ENCODE measurements at regions not wholly inside any gene's neighbourhood (a gene's known extent, or its start where the extent isn't known, plus 50 kb on each side); places are given as distances from the start of the nearest gene placed in this dataset.

- Histone ChIP-seq H3K9me3 (ENCODE audit: control insufficient read depth in 1 of 2, low read length in 2 of 2) (no peaks in the 10 kb centered on the region), H3K27ac (ENCODE audit: low read depth, low read length) (no peak overlapping the region), H3K27me3 (ENCODE audit: insufficient read depth, low read length) (no peaks in the 10 kb centered on the region), H3K4me3 (ENCODE audit: low read length in 2 of 2) (no peak overlapping the region), H3K36me3 (ENCODE audit: insufficient read depth, low read length) (no peaks in the 10 kb centered on the region), H3K4me1 (ENCODE audit: insufficient read depth, low read length) (no peaks in the 10 kb centered on the region)
- no peaks in the 10 kb centered on the region for H3K36me3 Mint-ChIP-seq
- H3K9me3 Mint-ChIP-seq, result peaks cover 0 to 6% (median 0%) of the 10 kb centered on the region in 8 donors
- CTCF ChIA-PET (ENCODE audit: partially characterized antibody), result interaction anchor here (1.7 kb wide), 1 partner anchor 415 kb away, joined by 4 read pairs; no protein-coding TSS in a partner anchor
- no peak overlapping the region for H3K27ac Mint-ChIP-seq
- POLR2A ChIA-PET (ENCODE audit: partially characterized antibody), result no interaction called here
- no peaks in the 10 kb centered on the region for H3K4me1 Mint-ChIP-seq
- H3K4me3 Mint-ChIP-seq, result no peak overlapping the region
- no peak for DNase-seq
- intact Hi-C loops (cut with micrococcal nuclease), result loop anchor here (2.0 kb wide), 1 partner anchor 562 kb away; no protein-coding TSS in a partner anchor
- H3K27me3 Mint-ChIP-seq, result peaks cover 2 to 6% of the 10 kb centered on the region in 2 donors
These were observed 150.5 kb upstream of the DUSP10 start for GRCh38 chr1:221892301-221892830.

DNA sequence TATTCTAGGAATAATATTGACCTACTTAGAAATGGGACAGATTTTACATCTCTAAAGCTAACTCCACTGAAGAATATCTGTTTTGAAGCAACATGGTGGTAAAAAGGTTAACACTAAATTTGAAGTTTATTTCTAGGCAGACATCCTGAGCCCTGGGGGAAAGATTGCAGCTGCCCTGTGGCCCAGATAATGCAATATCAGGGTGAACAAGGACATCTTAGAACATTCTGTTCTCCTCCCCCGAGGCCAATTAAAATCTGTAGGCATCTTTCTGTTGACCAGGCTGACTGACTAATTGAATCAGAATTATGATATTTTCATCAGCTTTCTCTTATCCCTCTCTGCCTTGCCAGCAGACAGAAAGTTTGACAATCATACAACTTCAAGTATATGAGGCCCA is 149.8 kb upstream of the DUSP10 start:
- H3K4me3 Mint-ChIP-seq, result no peak overlapping the region
- H3K4me1 Mint-ChIP-seq, result no peaks in the 10 kb centered on the region
- H3K9me3 Mint-ChIP-seq, result peaks cover 0 to 6% (median 0%) of the 10 kb centered on the region in 8 donors
- no peaks in the 10 kb centered on the region for H3K4me1 ChIP-seq (ENCODE audit: insufficient read depth, low read length)
- ChIA-PET CTCF (ENCODE audit: partially characterized antibody) (interaction anchor here (1.7 kb wide), 1 partner anchor 414 kb away, joined by 4 read pairs; no protein-coding TSS in a partner anchor), POLR2A (ENCODE audit: partially characterized antibody) (no interaction called here)
- peaks cover 3 to 5% of the 10 kb centered on the region in 2 donors for H3K27me3 Mint-ChIP-seq
- no peaks in the 10 kb centered on the region for H3K36me3 ChIP-seq (ENCODE audit: insufficient read depth, low read length)
- no peaks in the 10 kb centered on the region for H3K36me3 Mint-ChIP-seq
- H3K27ac ChIP-seq (ENCODE audit: low read depth, low read length), result no peak overlapping the region
- H3K27me3 ChIP-seq (ENCODE audit: insufficient read depth, low read length), result no peaks in the 10 kb centered on the region
- no peaks in the 10 kb centered on the region for H3K9me3 ChIP-seq (ENCODE audit: control insufficient read depth in 1 of 2, low read length in 2 of 2)
- intact Hi-C loops (cut with micrococcal nuclease), result loop anchor here (2.0 kb wide), 1 partner anchor 563 kb away; no protein-coding TSS in a partner anchor
- H3K27ac Mint-ChIP-seq, result no peak overlapping the region
- DNase-seq, result no peak
- no peak overlapping the region for H3K4me3 ChIP-seq (ENCODE audit: low read length in 2 of 2)

DNA sequence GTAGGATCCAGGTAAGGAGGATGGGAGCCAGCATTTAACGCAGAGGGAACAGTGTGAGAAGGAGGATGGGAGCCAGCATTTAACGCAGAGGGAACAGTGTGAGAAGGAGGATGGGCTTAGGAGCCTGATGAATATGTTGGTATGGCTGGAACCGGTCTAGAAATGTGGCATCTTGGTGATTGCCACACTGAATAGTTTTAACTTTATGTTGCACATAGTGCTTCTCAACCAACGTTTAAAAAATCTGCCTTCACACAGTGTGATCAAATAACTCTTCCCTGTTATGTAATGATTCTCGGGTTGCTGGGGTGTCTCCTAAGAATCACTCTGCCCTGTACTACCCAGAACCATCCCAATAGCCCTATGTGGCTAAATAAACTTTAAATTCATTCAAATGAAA is 146.9 kb upstream of the DUSP10 start:
- Mint-ChIP-seq H3K9me3 (no peaks in the 10 kb centered on the region), H3K27me3 (peaks cover 3 to 5% of the 10 kb centered on the region in 2 donors), H3K4me3 (no peak overlapping the region), H3K36me3 (no peaks in the 10 kb centered on the region), H3K4me1 (no peaks in the 10 kb centered on the region), H3K27ac (no peak overlapping the region)
- intact Hi-C loops (cut with micrococcal nuclease), result no loop called here
- POLR2A ChIA-PET (ENCODE audit: partially characterized antibody), result no interaction called here
- no peak for DNase-seq
- no peaks in the 10 kb centered on the region for H3K9me3 ChIP-seq (ENCODE audit: control insufficient read depth in 1 of 2, low read length in 2 of 2)
- no peaks in the 10 kb centered on the region for H3K4me1 ChIP-seq (ENCODE audit: insufficient read depth, low read length)
- no peak overlapping the region for H3K4me3 ChIP-seq (ENCODE audit: low read length in 2 of 2)
- CTCF ChIA-PET (ENCODE audit: partially characterized antibody), result no interaction called here
- H3K36me3 ChIP-seq (ENCODE audit: insufficient read depth, low read length), result no peaks in the 10 kb centered on the region
- H3K27me3 ChIP-seq (ENCODE audit: insufficient read depth, low read length), result no peaks in the 10 kb centered on the region
- no peak overlapping the region for H3K27ac ChIP-seq (ENCODE audit: low read depth, low read length)

- Mint-ChIP-seq H3K27ac (no peak overlapping the region), H3K27me3 (peaks cover 3 to 5% of the 10 kb centered on the region in 2 donors), H3K36me3 (no peaks in the 10 kb centered on the region), H3K4me1 (no peaks in the 10 kb centered on the region), H3K9me3 (no peaks in the 10 kb centered on the region), H3K4me3 (no peak overlapping the region)
- Histone ChIP-seq H3K27me3 (ENCODE audit: insufficient read depth, low read length) (no peaks in the 10 kb centered on the region), H3K9me3 (ENCODE audit: control insufficient read depth in 1 of 2, low read length in 2 of 2) (no peaks in the 10 kb centered on the region), H3K27ac (ENCODE audit: low read depth, low read length) (no peak overlapping the region), H3K4me1 (ENCODE audit: insufficient read depth, low read length) (no peaks in the 10 kb centered on the region), H3K4me3 (ENCODE audit: low read length in 2 of 2) (no peak overlapping the region), H3K36me3 (ENCODE audit: insufficient read depth, low read length) (no peaks in the 10 kb centered on the region)
- no peak for DNase-seq
- intact Hi-C loops (cut with micrococcal nuclease), result no loop called here
- ChIA-PET POLR2A (ENCODE audit: partially characterized antibody) (no interaction called here), CTCF (ENCODE audit: partially characterized antibody) (no interaction called here)
These were observed 146.3 kb upstream of the DUSP10 start for GRCh38 chr1:221888218-221888617.

DNA sequence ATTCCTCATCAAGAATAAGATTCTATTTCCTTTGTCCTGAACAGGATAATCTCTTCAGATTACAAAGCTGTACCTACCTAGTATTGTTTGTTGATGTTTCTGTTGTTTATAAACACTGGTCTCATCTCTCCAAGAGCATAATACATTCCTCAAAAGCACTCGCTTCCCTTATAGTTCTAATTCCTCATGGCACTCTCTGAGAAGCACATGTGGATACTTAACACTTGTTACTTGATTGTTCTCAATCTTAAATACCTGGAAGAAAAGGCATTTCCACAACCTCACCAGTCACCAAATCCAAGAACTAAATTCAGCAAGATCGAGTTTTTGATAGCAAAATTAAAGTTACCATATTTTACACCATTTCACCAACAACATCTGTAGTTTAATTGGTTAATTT is 145.9 kb upstream of the DUSP10 start:
- Mint-ChIP-seq H3K36me3 (no peaks in the 10 kb centered on the region), H3K9me3 (no peaks in the 10 kb centered on the region), H3K27me3 (peaks cover 3 to 5% of the 10 kb centered on the region in 2 donors), H3K4me1 (no peaks in the 10 kb centered on the region), H3K27ac (no peak overlapping the region), H3K4me3 (no peak overlapping the region)
- POLR2A ChIA-PET (ENCODE audit: partially characterized antibody), result no interaction called here
- no peak for DNase-seq
- Histone ChIP-seq H3K9me3 (ENCODE audit: control insufficient read depth in 1 of 2, low read length in 2 of 2) (no peaks in the 10 kb centered on the region), H3K4me3 (ENCODE audit: low read length in 2 of 2) (no peak overlapping the region), H3K27ac (ENCODE audit: low read depth, low read length) (no peak overlapping the region), H3K4me1 (ENCODE audit: insufficient read depth, low read length) (no peaks in the 10 kb centered on the region), H3K36me3 (ENCODE audit: insufficient read depth, low read length) (no peaks in the 10 kb centered on the region), H3K27me3 (ENCODE audit: insufficient read depth, low read length) (no peaks in the 10 kb centered on the region)
- intact Hi-C loops (cut with micrococcal nuclease), result no loop called here
- CTCF ChIA-PET (ENCODE audit: partially characterized antibody), result no interaction called here

DNA sequence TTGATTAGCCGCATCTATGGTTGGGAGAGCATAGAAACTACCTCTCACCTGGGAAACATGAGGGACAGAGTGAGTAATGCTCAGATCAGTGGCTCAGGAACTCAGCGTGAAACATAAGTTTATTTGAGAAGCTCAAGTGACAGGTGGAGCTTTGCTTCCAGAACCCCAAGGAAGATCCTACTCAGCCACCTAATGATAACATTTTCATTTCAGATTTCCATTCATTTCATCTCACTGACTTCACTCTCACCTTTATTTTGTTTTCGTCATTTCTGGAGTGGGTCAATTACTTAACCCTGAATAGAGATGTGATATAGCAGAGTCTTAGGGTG is 145.5 kb upstream of the DUSP10 start:
- Mint-ChIP-seq H3K36me3 (no peaks in the 10 kb centered on the region), H3K9me3 (no peaks in the 10 kb centered on the region), H3K27ac (no peak overlapping the region), H3K4me3 (no peak overlapping the region), H3K4me1 (no peaks in the 10 kb centered on the region), H3K27me3 (peaks cover 3 to 5% of the 10 kb centered on the region in 2 donors)
- Histone ChIP-seq H3K9me3 (ENCODE audit: control insufficient read depth in 1 of 2, low read length in 2 of 2) (no peaks in the 10 kb centered on the region), H3K4me3 (ENCODE audit: low read length in 2 of 2) (no peak overlapping the region), H3K27me3 (ENCODE audit: insufficient read depth, low read length) (no peaks in the 10 kb centered on the region), H3K4me1 (ENCODE audit: insufficient read depth, low read length) (no peaks in the 10 kb centered on the region), H3K36me3 (ENCODE audit: insufficient read depth, low read length) (no peaks in the 10 kb centered on the region), H3K27ac (ENCODE audit: low read depth, low read length) (no peak overlapping the region)
- DNase-seq, result no peak
- intact Hi-C loops (cut with micrococcal nuclease), result no loop called here
- CTCF ChIA-PET (ENCODE audit: partially characterized antibody), result no interaction called here
- POLR2A ChIA-PET (ENCODE audit: partially characterized antibody), result no interaction called here

- Mint-ChIP-seq H3K9me3 (no peaks in the 10 kb centered on the region), H3K27ac (no peak overlapping the region), H3K4me1 (no peaks in the 10 kb centered on the region), H3K36me3 (no peaks in the 10 kb centered on the region), H3K27me3 (peaks cover 3 to 5% of the 10 kb centered on the region in 2 donors), H3K4me3 (no peak overlapping the region)
- no peaks in the 10 kb centered on the region for H3K9me3 ChIP-seq (ENCODE audit: control insufficient read depth in 1 of 2, low read length in 2 of 2)
- no peaks in the 10 kb centered on the region for H3K36me3 ChIP-seq (ENCODE audit: insufficient read depth, low read length)
- intact Hi-C loops (cut with micrococcal nuclease), result no loop called here
- ChIA-PET POLR2A (ENCODE audit: partially characterized antibody) (interaction anchor here (0.6 kb wide), 1 partner anchor 13 kb away, joined by 3 read pairs; no protein-coding TSS in a partner anchor), CTCF (ENCODE audit: partially characterized antibody) (no interaction called here)
- DNase-seq, result no peak
- no peak overlapping the region for H3K27ac ChIP-seq (ENCODE audit: low read depth, low read length)
- no peaks in the 10 kb centered on the region for H3K4me1 ChIP-seq (ENCODE audit: insufficient read depth, low read length)
- no peaks in the 10 kb centered on the region for H3K27me3 ChIP-seq (ENCODE audit: insufficient read depth, low read length)
- H3K4me3 ChIP-seq (ENCODE audit: low read length in 2 of 2), result no peak overlapping the region
These were observed 145.0 kb upstream of the DUSP10 start for GRCh38 chr1:221886743-221887414.
